ENCODE measurements at regions not wholly inside any gene's neighbourhood (a gene's known extent, or its start where the extent isn't known, plus 50 kb on each side); places are given as distances from the start of the nearest gene placed in this dataset.

DNA sequence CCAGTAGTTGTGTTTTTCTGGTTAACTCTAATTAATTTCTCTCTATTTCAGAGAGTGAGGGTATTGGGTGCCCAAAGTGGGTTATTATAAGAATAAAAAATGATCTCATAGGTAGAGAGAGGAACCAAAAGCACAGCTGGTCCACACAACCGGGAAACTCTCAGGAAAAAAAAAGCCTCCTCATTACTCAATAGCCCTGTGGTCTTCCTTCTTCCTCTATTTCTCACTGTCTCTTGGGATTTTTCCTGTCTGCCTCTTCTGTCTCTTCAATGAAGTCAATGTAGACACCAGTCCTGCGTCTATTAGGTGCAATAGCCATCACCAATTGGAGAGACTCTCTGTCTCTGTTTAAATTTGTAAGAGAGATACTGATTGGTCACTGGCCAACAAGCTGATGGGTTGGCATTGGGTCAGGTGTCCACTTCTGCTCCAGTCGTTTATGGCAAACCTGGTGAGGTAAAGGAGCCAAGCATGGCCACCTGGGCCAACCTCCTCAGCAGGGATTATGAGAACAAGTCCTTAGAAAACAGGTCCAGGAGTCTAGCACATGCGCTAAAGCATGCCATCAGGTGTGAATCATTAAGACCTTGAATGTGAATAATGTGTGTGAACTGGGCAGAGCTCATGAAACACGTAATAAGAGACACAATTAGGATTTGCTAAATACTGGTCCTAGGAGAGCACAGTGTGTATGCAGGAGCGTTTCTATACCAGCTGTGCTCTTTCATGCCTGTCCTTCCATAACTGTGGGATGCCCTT, 443.0 kb upstream of the RUNX1 start:
- DNase-seq (ENCODE audit: low read depth): no peak

DNA sequence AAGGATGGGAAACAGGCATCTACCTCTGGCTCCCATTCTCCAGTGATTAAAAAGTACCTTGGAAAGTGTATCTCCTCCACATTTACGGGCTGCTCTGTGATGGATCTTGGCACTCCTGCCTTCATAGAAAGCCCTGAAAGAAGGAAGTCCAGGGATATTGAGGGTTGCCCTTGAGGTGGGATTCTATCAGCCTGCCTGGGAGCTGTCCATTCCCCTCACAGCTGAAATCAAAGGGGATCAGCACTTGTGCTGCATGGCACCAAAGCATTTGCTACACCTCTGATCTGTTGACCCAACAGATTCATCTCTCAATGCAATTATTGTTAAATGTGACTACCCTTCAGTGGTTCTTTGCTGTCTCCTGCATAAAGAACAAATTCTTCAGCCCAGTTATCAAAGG, 442.0 kb upstream of the RUNX1 start:
- DNase-seq (ENCODE audit: low read depth): no peak

DNA sequence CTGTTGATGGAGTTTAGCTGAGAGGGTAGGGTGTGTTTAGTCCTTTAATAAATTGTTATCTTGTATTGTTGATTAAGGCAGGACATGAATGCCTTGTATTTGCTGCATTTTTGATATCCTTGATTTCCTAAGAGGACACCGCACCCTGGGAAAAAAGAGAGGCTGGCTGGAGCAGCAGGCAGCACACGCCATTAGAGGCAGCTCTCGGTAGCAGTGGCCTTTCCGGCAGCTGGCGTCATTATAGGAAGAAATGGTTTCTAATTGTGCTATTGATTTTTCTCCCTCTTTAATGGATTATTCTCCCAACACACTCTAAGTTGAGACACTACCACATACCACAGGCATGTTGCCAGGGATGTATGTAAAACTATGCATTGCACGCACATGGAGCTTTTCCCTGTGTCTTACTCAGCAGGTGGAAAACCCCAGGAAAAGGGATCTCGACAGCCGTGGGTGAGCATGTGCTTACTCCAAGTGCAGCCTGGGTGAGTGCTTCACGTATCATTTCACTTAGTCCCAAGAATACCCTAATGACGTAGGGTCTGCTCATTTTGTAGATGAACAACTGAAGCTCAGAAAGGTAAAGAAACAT, 440.4 kb upstream of the RUNX1 start:
- DNase-seq (ENCODE audit: low read depth): no peak

DNA sequence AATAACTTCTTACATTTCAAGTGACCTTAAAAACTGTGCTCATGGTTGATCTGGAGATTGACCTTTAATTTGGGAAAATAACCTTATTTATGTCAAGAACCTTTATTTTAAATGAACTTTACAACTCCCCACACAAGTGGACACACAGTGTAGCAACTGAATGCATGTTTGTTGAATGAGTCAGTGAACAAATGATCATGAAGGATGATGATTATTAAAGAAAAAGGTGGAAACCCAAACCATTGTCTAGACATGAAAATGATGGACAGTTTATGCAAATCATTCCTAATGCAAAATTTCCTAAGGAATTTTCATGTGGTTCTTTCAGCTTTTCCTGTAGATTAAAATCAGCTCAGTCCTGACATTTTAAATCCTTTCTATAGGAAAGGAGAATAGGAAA, 439.8 kb upstream of the RUNX1 start:
- DNase-seq (ENCODE audit: low read depth): no peak

DNA sequence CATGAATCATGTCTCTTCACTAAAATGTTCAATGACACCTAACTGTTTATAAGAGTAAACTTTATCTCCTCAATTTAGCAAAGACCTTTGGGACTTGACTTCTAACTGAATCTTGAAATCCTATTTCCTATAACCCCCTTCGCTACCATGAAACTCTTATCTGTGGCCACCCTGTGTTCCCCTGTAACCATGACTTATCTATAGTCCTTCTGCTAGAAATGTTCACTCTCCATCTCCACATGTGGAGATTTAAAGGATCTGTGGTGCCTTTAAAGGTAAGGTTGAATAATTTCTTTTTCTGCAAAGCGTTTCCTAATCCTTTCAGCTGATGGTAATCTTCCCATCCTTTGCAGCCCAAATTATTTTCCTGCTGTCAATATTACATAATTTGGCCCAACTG, 436.3 kb upstream of the RUNX1 start:
- DNase-seq (ENCODE audit: low read depth): no peak

DNA sequence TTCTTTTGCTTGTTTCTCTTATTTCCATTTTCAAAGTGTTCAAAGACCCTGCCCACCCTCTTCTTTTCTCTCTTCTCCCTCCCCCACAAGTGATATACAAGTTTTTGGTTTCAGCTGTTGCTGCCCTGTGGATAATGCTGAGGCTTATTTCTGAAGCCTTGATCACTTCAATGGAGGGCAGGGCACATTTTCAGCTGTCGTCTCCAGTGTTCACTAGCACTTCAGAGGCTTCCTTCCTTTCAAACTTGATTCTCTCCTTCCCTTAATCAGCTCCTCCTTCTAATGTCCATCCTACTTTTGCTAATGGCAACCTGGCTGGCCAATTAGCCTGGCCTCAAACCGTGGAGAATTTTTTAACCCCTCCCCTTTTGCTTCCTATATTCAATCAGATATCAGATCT, 435.7 kb upstream of the RUNX1 start:
- DNase-seq (ENCODE audit: low read depth): no peak

DNA sequence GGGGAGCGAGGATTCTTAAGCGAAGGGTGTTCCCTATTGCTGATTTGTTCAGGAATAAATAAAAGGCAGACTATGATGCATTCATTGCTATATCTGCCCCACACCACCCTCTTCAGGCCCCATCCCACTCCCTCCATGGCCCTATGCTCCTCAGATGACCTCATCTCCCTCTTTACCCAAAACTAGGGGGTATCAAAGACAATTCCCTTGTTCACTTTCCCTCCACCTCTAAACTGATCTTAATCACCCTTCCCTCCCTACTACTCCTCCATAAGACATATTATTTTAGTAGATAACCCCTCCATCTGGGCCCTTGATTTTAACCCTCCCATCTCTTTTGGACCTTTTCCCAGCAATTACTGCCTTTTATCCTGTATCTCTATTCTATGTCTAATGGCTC, 434.9 kb upstream of the RUNX1 start:
- DNase-seq (ENCODE audit: low read depth): no peak

DNA sequence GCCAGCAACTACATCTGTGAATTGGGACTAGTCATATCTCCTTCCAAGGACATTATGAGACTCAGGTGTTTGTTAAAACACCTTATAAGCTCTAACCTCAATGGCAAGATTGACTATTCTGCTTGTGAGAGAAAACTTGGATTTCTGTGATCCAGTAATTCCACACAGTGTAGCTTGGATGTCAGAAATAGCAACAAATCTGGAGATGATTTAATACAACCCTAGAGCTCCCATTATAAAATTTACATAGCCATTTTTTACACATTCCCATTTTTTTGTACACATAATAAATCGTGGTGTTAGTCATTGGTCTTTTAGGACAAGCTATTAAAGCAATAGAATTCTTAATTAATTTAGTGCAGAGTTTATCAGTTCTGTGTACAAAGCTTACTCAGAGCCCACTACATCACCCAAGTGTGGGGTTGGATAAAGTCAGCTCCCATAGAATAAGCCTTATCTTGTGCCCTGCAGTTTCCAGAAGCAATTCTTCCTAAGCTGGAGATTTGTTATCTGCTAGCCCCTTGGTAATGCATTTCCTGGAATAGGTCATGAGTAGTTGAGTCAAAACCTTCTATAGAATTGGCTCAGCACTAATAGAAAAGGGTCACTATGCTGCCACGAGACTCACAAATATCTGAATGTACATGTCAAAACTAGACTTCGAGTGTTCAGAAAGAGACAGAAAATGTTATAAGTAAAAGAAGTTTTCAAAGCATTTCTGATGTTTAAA, 434.0 kb upstream of the RUNX1 start:
- no peak for DNase-seq (ENCODE audit: low read depth)

DNA sequence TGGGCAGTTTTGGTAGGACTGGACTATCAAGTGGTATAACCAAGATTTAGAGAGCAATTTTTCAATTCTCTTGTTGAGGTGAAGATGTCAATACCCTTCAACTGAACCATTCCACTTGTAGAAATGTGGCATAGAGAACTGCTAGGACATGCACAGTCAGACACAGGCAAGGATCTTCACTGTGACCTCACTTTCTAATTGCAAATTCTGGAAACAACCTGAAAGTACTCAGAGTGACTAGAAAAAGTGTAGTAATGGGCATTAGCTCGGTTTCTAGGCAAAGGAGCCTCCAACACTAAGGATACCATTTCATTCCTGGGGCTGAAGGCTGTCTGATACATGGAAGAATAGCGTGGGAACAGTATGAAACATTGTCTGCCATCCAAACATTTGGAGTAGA, 433.0 kb upstream of the RUNX1 start:
- DNase-seq (ENCODE audit: low read depth): no peak

DNA sequence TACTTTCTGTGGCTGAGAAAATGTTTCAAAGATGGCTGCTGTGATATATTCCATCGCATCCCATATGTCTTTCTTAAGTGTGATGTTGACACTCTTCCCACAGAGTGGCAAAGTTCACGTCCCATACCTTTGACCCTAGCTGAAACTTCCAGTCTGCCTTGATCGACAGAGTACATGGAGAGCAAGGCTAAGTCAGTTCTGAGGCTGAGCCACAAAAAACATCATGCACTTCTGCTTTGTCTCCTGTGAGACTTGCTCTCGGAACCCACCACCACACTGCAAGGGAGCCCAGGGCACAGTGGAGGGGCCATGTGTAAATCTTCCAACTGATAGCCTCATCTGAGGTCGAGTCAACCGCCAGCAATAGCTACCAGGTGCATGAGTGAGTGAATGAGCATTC, 431.9 kb upstream of the RUNX1 start:
- DNase-seq (ENCODE audit: low read depth): no peak

DNA sequence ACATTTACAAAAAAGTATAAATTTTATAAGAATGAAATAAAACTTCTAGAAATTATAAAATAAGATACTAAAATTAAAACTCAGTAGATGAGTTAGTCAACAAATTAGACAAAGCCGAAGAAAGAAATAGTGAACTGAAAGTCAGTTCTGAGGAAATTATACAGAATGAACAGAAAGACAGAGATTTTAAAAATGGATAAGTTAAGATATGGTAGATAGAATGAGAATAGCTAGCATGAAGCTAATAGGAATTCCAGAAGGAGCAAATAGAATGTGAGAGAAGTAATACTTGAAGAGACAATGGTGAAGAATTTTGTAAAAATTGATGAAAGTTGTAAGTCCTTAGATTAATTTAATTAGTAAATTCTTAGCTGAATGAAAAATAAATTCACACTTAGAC, 430.4 kb upstream of the RUNX1 start:
- no peak for DNase-seq (ENCODE audit: low read depth)

DNA sequence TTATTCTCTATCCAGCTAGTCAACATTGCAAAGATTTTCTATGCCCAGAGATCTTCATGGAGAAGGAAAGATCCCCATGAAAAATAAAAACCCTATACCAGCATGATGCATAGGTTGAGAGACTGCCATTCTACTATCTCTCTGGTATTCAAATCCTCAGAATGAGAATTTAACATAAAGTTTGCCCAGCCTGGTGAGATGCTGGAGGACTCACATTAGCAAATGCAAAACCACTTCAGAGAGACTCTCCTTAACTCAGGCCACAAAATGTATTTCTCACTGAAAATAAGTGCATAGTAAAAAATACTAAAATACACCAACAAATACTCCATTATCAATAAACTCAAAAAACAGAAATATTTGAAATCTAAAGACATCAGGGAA, 430.0 kb upstream of the RUNX1 start:
- no peak for DNase-seq (ENCODE audit: low read depth)

DNA sequence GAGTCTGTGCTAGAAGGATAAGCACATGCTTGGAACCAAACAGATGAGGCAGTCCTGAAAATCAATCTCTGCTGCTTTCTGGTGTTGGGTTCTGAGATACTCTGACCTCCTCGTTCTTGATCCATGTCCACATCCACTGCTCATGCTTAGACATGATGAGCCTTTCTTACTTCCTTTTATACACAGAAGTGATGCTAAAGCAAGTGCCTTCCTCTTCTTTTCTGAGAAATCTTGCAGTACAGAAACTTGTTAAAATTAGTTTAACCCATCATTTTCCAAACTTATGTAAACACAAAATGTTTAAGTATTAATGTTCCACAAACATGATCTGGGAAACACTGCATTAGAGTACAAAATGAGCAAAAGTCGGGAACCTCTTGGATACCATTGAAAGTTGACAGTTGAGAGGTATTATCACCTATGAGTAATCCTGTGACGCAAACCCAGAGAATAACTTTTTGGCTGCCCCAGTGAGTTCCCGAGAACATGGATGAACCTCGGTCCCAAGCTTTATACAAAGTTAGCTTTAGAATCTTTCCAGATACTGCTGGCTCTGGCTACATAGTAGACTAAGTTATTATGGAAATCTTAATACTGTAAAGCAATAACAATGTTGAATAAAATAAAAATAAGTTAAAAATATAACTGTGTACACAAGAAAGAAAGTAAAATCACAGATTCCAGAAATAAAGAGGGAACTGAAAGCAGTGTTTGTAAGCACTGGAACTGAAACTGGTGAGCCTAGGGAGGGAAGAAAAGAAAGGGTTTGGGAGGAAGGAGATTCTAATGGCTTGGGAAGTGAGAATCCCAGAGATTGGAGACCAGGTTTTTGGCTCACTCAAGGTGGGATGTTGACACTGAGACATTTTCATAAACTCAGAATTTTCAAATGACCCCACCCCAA, 429.3 kb upstream of the RUNX1 start:
- DNase-seq (ENCODE audit: low read depth): no peak

DNA sequence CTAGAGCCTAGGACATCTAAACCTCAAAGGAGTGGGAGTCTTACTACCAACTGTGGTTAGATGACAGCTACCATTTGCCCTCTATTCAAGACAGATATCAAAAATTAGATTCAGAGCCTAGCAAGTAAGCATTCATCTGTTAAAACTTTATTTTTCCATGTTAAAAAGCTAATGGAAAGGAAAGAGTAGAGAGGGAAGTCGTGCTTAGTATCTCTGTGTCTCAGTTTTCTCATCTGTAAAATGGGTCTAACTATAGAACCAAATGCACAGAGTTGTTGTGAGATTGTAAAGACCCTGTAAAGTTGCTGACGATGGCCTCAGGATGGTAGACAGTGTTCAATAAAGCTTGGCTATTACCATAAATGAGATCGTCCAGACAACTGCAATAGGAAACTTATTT, 428.5 kb upstream of the RUNX1 start:
- no peak for DNase-seq (ENCODE audit: low read depth)

DNA sequence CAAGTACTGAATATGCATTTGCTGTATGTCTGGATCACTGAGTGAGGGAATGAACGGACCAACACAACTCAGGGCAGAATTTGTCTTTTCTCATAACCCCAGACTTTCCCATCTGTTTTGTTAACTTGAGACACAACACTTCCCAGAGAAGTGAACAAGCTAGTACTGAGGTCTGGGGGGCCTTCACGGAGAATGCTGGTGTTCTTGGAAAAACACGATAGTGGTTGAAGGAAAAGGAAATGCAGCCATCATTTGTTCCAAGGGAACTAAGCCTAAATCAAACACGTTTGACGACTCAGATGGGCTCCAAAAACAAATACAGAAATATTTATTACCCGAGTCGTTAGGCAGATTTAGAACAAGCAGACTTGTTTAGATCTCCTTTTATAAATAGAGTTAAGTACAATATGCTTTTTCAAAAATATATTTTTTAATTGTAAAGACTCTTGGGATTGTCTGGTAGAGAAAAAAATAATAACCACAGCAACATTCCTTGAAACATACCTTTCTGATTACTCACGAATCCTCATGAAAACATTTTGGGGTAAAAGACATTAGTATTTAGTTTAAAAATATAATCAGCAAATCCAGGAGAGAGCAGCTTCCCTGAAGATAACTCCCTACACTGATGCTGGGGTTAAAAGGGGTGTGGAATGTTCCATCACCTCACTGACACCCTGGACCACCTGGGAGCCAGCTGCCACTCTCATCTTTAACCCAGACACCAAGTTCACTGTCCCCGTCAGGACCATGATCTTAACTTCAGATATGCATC, 427.7 kb upstream of the RUNX1 start:
- no peak for DNase-seq (ENCODE audit: low read depth)

DNA sequence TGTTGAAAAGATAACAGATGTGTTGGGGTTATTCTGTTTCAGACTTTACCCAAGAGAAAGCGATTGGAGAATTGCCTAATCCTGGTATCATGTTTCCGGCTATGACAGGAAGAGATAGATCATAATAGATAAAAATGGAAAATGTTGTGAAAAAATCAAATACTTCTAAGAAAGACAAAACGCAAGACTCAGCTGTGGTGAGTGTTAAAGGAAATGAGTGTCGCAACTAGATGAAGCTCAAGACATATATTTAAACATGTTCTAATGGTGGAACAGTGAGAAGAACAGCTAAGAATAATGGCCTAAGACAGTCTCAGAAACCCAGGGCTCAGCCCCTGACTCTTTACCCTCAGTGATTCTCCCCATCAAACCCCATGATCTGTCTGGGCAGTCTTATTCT, 426.7 kb upstream of the RUNX1 start:
- no peak for DNase-seq (ENCODE audit: low read depth)

DNA sequence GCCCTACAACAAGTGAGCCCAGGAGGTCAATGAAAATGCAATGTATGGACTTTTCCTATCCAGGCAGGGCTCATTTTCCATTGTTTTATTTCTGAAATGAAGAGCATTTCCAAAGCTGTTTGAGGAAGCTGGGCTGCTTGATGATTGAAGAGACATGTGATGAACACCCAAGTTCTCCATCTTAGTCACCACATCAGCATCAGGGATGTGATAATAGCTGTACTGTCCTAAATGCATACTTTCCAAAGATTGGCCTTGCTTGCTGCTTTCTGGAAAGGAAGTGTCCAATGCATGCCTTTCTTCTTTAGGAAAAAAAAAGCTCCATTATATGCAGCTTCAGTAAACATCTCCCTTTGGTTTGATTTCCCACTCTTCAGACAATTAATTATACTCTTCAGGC, 425.9 kb upstream of the RUNX1 start:
- DNase-seq (ENCODE audit: low read depth): no peak

DNA sequence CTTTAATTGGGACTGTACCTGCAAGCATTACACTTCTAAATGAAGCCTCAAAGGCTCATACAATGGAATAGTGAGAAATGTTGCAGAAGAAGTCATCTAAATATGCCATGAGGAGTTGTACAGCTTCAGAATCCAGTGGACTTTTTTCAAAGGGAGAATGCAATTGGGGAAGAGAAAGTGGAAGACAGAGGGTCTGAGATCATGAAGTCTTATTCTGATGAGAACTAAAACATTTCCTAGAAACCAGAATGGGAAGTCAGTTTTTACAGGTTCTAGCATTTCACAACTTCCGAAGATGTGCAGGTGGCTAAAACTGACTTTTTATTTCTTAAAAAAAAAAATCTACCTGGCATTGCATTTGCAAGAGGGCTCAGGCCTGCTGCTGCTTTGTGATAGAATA, 424.4 kb upstream of the RUNX1 start:
- no peak for DNase-seq (ENCODE audit: low read depth)

DNA sequence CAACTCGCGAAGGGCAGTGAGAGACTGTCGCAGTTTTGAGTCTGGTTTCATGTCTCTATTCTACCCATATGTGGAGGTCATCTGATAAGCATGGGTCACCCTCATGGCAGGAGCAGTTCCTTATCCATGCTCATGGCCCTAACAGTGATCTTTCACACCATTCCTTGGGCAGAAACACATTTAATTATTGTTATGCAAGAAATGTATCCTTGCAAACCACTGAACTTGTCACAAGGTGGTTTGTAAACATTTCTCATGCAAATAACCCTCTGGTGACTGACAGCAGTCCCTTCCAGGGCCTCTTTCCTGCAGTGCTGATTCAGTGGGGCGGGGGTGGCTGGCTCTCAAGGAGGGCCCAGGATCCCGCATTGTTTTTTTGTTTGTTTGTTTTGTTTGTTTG, 421.4 kb upstream of the RUNX1 start:
- DNase-seq (ENCODE audit: low read depth): no peak

DNA sequence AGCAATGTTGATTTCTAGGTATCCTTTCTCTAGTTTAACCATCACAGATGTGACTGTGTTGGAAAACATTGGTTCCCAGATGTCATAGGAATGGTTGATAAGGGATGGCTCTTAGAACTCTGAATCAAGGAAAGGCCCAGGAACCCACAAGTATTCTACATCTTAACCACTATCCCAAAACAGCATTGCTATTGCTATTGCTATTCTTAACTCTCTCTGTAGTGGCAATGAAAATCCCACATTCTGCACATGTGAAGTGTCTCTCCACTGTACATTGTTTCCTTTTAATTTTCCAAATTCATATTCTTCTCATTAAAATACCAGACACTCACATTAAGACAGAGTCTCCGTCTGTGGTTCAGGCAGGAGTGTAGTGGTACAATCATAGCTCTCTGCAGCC, 420.4 kb upstream of the RUNX1 start:
- no peak for DNase-seq (ENCODE audit: low read depth)

DNA sequence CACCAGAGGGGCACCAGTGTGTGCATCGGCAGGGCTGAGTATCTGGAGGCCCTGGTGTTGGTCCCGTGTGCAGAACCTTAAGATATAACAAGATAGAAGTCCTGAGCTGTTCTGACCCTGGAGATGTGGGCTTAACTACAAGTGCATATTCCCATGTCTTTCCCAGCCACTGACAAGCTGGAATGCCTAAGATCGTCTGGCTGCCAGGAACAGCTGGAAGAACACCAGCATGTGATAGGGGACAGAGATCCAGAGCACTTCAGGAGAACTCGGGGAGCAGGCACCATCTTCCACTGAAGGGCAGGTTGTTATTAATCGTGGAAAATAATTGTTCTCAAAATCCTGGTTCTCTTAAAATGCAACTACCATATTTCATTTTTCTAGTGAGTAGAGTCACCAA, 419.9 kb upstream of the RUNX1 start:
- DNase-seq (ENCODE audit: low read depth): no peak

DNA sequence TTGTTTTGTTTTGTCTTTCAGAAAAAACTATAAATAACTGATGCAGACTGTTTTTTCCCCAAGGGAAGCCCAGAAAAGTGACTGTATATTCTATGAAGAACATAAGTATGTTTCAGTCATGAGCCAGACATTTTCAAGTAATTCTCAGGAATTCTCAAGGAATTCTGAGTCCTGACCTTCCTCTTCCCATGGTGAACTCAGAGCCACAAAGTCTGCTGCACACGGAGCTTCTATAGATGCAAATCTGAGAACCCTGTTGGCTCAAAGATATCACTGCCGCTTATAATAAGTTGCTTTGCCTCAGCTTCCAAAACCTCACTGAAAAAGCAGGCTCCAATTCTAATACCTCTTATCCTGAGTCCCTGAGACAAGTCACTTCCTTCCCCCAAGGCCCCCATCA, 418.5 kb upstream of the RUNX1 start:
- DNase-seq (ENCODE audit: low read depth): no peak
